ENCODE measurements at regions not wholly inside any gene's neighbourhood (a gene's known extent, or its start where the extent isn't known, plus 50 kb on each side); places are given as distances from the start of the nearest gene placed in this dataset.

- no peak for TF ChIP-seq CTCF (IDR thresholded peaks at IDR 0.05; ENCODE audit: low read depth, low read length, missing control alignments)
- in situ Hi-C loops (cut with HindIII; ENCODE audit: low sequenced_read_pairs), result no loop called here
- no peak for DNase-seq (ENCODE audit: low read depth)
- no peak overlapping the region for H3K4me3 ChIP-seq (ENCODE audit: low read depth, low read length)
These were observed 72.6 kb upstream of the ZMIZ1 start for GRCh38 chr10:78995987-78996791.

- no peak for DNase-seq (ENCODE audit: low read depth)
- no peak for TF ChIP-seq CTCF (IDR thresholded peaks at IDR 0.05; ENCODE audit: low read depth, low read length, missing control alignments)
- in situ Hi-C loops (cut with HindIII; ENCODE audit: low sequenced_read_pairs), result no loop called here
- H3K4me3 ChIP-seq (ENCODE audit: low read depth, low read length), result no peak overlapping the region
These were observed 72.0 kb upstream of the ZMIZ1 start for GRCh38 chr10:78996792-78997129.

GRCh38 chr10:78997635-78998618 lies 70.8 kb upstream of the ZMIZ1 start:
- no peak for DNase-seq (ENCODE audit: low read depth)
- TF ChIP-seq CTCF (IDR thresholded peaks at IDR 0.05; ENCODE audit: low read depth, low read length, missing control alignments), result no peak
- H3K4me3 ChIP-seq (ENCODE audit: low read depth, low read length), result no peak overlapping the region
- in situ Hi-C loops (cut with HindIII; ENCODE audit: low sequenced_read_pairs), result no loop called here

- DNase-seq (ENCODE audit: low read depth), result no peak
- H3K4me3 ChIP-seq (ENCODE audit: low read depth, low read length), result no peak overlapping the region
- in situ Hi-C loops (cut with HindIII; ENCODE audit: low sequenced_read_pairs), result no loop called here
- no peak for TF ChIP-seq CTCF (IDR thresholded peaks at IDR 0.05; ENCODE audit: low read depth, low read length, missing control alignments)
These were observed 67.5 kb upstream of the ZMIZ1 start for GRCh38 chr10:79001082-79001885.

- TF ChIP-seq CTCF (IDR thresholded peaks at IDR 0.05; ENCODE audit: low read depth, low read length, missing control alignments), result no peak
- in situ Hi-C loops (cut with HindIII; ENCODE audit: low sequenced_read_pairs), result no loop called here
- no peak overlapping the region for H3K4me3 ChIP-seq (ENCODE audit: low read depth, low read length)
- DNase-seq (ENCODE audit: low read depth), result no peak
These were observed 66.4 kb upstream of the ZMIZ1 start for GRCh38 chr10:79002336-79002735.
